Spleen (tissue), 11 donors: ENCODE measurements at regions not wholly inside any gene's neighbourhood (a gene's known extent, or its start where the extent isn't known, plus 50 kb on each side); places are given as distances from the start of the nearest gene placed in this dataset.

Experiments used
- DNase-seq: peaks from one replicate; pipeline ENCODE4 v3.0.0-alpha.2; 2020
- H3K27ac ChIP-seq, 8 donors: fragments of 200-600 bp; sonication (generic) in 7 of 8; 1 replicate in 4 of 8; 2 replicates in 4 of 8; pipeline versions ENCODE4 v1.5.0 to v1.8.0; 2016 to 2021; ENCODE audit warnings: inconsistent platforms in 4 of 8, mild to moderate bottlenecking in 4 of 8, moderate library complexity in 1 of 8
- H3K27me3 ChIP-seq, 7 donors: fragments of 200-600 bp; sonication (generic) in 6 of 7; replicated peaks in 1 of 7; 1 replicate in 4 of 7; 2 replicates in 3 of 7; pipeline versions ENCODE4 v1.5.0 to v1.8.0; 2016 to 2021; ENCODE audit warnings: inconsistent platforms in 3 of 7, mild to moderate bottlenecking in 1 of 7
- H3K36me3 ChIP-seq, 6 donors: fragments of 200-600 bp; sonication (generic) in 5 of 6; 1 replicate in 4 of 6; 2 replicates in 2 of 6; pipeline versions ENCODE4 v1.5.0 to v1.8.0; 2016 to 2021; ENCODE audit warnings: inconsistent platforms in 2 of 6
- H3K4me1 ChIP-seq, 6 donors: fragments of 200-600 bp; sonication (generic) in 5 of 6; 1 replicate in 3 of 6; 2 replicates in 3 of 6; pipeline versions ENCODE4 v1.5.0 to v1.8.0; 2016 to 2021; ENCODE audit warnings: inconsistent platforms in 3 of 6
- H3K4me3 ChIP-seq, 8 donors: fragments of 200-600 bp; sonication (generic) in 7 of 8; 1 replicate in 4 of 8; 2 replicates in 4 of 8; pipeline versions ENCODE4 v1.5.0 to v1.8.0; 2016 to 2021; ENCODE audit warnings: inconsistent platforms in 4 of 8, mild to moderate bottlenecking in 4 of 8, moderate library complexity in 2 of 8
- H3K9me3 ChIP-seq, 8 donors: fragments of 200-600 bp; sonication (generic) in 7 of 8; 1 replicate in 4 of 8; 2 replicates in 4 of 8; pipeline versions ENCODE4 v1.5.0 to v1.8.0; 2016 to 2021; ENCODE audit warnings: inconsistent platforms in 4 of 8
- POLR2A ChIP-seq, 3 donors: fragments of 450-650 bp; IDR thresholded peaks; one replicate each; pipeline ENCODE4 v1.5.1; 2017; ENCODE audit warnings: antibody characterized with exemption in 3 of 3, mild to moderate bottlenecking in 1 of 3
- POLR2AphosphoS5 ChIP-seq, 3 donors: sonication (generic); formaldehyde crosslinking; IDR thresholded peaks; one replicate each; pipeline ENCODE4 v1.5.1; 2017; ENCODE audit warnings: antibody characterized with exemption in 3 of 3
- WGBS, 5 donors: extraction: QIAGEN DNeasy Blood & Tissue Kit in 3 of 5; methylation state at CpG; one replicate each; pipeline versions ENCODE4 v1.1.5 to v1.1.7; 2013 to 2018; 5-methylcytosine and 5-hydroxymethylcytosine counted together
- intact Hi-C: fragments of 100-400 bp; cut with DNase I; formaldehyde crosslinking; loops from one replicate; pipeline ENCODE4 v1.15.0; 2023; ENCODE audit warnings: low total_unique reads
- TF ChIP-seq, protein P1 (sequence below), 11 experiments: fragments of 200-600 bp in 7 of 11; fragments of 450-650 bp in 4 of 11; sonication (generic) in 4 of 11; IDR thresholded peaks in 8 of 11; conservative IDR thresholded peaks in 3 of 11; 1 replicate in 7 of 11; 2 replicates in 4 of 11; pipeline versions ENCODE4 v1.4.0 to v1.8.0; 2016 to 2021; ENCODE audit warnings: antibody characterized with exemption in 11 of 11, inconsistent platforms in 4 of 11, mild to moderate bottlenecking in 1 of 11
- donor health status: healthy with polysubstance abuse.
- donor health status: DM: no; HTN: no; CAD: no; lungs with moderate emphysema.
- donor health status: DM: no; HTN: no; CAD: no.
- donor health status: Bipolar disorder and iron deficiency.
- donor health status: healthy.
- donor health status: DM: no; HTN: no; CAD: no.
- donor health status: DM: yes; HTN: yes; CAD: no.

DNA sequence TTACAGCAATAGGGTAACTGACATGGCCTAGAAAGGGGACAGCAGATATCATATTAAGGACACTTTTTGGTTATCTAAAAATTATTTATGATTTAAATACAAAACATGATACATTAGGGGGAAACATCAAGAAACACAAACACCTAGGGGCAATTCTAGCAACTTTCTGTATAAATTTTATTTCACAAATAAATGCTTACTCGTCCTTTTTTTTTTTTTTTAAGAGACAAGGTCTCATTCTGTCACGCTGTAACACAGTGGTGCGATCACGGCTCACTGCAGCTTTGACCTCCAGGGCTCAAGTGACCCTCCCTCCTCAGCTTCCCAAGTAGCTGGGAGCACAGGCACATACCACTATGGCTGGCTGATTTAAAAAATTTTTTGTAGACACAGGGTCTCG is 151.8 kb upstream of the BCOR start:
- TF ChIP-seq, protein P1, sequence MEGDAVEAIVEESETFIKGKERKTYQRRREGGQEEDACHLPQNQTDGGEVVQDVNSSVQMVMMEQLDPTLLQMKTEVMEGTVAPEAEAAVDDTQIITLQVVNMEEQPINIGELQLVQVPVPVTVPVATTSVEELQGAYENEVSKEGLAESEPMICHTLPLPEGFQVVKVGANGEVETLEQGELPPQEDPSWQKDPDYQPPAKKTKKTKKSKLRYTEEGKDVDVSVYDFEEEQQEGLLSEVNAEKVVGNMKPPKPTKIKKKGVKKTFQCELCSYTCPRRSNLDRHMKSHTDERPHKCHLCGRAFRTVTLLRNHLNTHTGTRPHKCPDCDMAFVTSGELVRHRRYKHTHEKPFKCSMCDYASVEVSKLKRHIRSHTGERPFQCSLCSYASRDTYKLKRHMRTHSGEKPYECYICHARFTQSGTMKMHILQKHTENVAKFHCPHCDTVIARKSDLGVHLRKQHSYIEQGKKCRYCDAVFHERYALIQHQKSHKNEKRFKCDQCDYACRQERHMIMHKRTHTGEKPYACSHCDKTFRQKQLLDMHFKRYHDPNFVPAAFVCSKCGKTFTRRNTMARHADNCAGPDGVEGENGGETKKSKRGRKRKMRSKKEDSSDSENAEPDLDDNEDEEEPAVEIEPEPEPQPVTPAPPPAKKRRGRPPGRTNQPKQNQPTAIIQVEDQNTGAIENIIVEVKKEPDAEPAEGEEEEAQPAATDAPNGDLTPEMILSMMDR (IDR thresholded peaks at IDR 0.05 in 8 of 11, conservative IDR thresholded peaks at IDR 0.05 in 3 of 11), result no peak
- no peak for TF ChIP-seq POLR2AphosphoS5 (IDR thresholded peaks at IDR 0.05)
- TF ChIP-seq POLR2A (IDR thresholded peaks at IDR 0.05), result no peak
- Histone ChIP-seq H3K27me3 (peaks cover 0 to 9% (median 0%) of the 10 kb centered on the region in 7 donors), H3K36me3 (no peaks in the 10 kb centered on the region), H3K27ac (no peak overlapping the region), H3K9me3 (no peaks in the 10 kb centered on the region), H3K4me3 (no peak overlapping the region), H3K4me1 (peaks cover 0 to 12% (median 3%) of the 10 kb centered on the region in 6 donors)
- WGBS, 5 donors, result 76 to 93% (median 90%) methylated on average over 4 to 5 of the region's 5 CpGs
- intact Hi-C loops, result no loop called here
- DNase-seq, result no peak

DNA sequence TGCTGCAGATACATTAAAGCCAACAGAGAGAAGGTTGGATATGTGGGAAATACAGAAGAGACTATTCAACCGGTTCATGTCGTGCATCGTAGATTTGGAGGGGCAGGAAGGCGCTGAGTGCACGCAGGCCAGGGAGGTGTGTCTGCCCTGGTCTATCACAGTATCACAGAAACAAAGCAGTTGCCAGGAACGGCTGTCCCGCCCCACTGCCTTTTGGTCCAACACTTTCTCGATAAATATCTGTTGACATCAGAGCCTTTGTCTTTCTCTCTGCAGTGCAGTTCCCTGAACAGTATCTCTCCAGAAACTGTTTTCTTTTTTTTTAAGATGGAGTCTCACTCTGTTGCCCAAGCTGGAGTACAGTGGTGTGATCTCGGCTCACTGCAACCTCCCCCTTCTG is 151.1 kb upstream of the BCOR start:
- TF ChIP-seq POLR2AphosphoS5 (IDR thresholded peaks at IDR 0.05) (no peak), POLR2A (IDR thresholded peaks at IDR 0.05) (no peak)
- TF ChIP-seq, protein P1 (IDR thresholded peaks at IDR 0.05 in 8 of 11, conservative IDR thresholded peaks at IDR 0.05 in 3 of 11), result no peak
- H3K9me3 ChIP-seq, result no peaks in the 10 kb centered on the region
- peaks cover 0 to 9% (median 0%) of the 10 kb centered on the region in 7 donors for H3K27me3 ChIP-seq
- H3K4me3 ChIP-seq, result no peak overlapping the region
- H3K36me3 ChIP-seq, result no peaks in the 10 kb centered on the region
- no peak overlapping the region for H3K27ac ChIP-seq
- no peak for DNase-seq
- H3K4me1 ChIP-seq, result peaks cover 0 to 12% (median 3%) of the 10 kb centered on the region in 6 donors
- intact Hi-C loops, result no loop called here
- WGBS, 5 donors, result 67 to 84% (median 73%) methylated on average over 9 of the region's 9 CpGs

DNA sequence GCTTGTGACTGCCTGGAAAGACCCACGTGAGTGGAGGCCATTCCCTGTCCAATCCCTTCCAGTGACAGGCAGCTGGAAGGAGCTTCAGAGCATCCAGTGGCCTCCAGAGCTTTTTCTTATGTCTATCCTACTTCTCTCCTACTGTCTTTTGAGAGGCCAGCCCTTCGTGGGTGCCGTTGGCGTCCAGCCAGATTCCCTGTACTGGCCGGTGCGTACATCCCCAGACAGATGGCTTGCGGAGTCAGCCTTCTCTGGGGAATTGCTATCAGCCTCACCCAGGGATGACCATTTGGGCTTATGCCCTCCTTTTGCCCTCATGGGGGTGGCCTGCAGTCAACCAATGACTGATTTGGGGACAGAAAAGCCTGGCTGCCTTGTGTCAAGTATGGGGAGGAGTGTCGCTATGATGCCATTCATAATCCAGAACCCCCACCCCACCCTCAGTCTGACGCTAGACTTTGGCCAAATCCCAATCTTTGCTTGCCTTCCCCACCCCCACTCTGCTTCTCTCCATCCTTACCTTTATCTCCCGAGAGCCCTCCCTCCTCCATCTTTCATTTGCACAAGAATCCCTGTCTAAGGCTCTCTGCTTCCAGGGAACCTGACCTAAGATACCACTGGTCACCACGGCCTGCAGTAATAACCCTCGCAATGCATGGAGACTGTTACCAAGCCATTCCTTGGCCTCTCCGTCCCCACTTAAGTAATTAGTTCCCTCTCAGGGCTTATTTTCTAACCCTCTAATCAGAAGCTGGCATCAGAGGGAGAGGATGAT is 150.3 kb upstream of the BCOR start:
- no peaks in the 10 kb centered on the region for H3K36me3 ChIP-seq
- intact Hi-C loops, result no loop called here
- 78 to 86% (median 83%) methylated on average over 10 to 13 of the region's 13 CpGs for WGBS, 5 donors
- TF ChIP-seq, protein P1 (IDR thresholded peaks at IDR 0.05 in 8 of 11, conservative IDR thresholded peaks at IDR 0.05 in 3 of 11), result no peak
- TF ChIP-seq POLR2A (IDR thresholded peaks at IDR 0.05) (no peak), POLR2AphosphoS5 (IDR thresholded peaks at IDR 0.05) (no peak)
- no peak for DNase-seq
- no peaks in the 10 kb centered on the region for H3K9me3 ChIP-seq
- H3K27me3 ChIP-seq, result peaks cover 0 to 9% (median 0%) of the 10 kb centered on the region in 7 donors
- no peak overlapping the region for H3K4me3 ChIP-seq
- no peak overlapping the region for H3K27ac ChIP-seq
- peaks cover 0 to 12% (median 3%) of the 10 kb centered on the region in 6 donors for H3K4me1 ChIP-seq

DNA sequence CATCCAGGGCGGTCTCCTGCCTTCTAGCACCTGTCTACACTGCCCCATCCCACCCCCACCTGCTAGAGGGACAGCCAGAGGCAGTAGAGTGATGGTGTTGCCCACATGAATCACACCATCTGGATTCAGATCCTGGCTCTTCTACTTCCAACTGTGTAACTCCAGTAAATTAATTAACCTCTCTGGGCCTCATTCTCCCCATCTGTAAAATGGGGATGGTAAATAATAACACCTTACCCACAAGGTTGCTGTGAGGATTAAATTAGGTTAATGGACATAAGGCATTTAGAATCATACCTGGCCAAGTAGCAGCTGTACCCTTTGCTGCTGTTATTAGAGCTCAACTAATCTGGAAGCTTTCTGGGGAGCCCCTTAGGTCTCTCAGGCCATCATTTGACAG is 149.6 kb upstream of the BCOR start:
- H3K4me3 ChIP-seq, result no peak overlapping the region
- TF ChIP-seq, protein P1 (IDR thresholded peaks at IDR 0.05 in 8 of 11, conservative IDR thresholded peaks at IDR 0.05 in 3 of 11), result no peak
- TF ChIP-seq POLR2AphosphoS5 (IDR thresholded peaks at IDR 0.05), result no peak
- peaks cover 0 to 9% (median 0%) of the 10 kb centered on the region in 7 donors for H3K27me3 ChIP-seq
- DNase-seq, result no peak
- H3K9me3 ChIP-seq, result no peaks in the 10 kb centered on the region
- intact Hi-C loops, result no loop called here
- H3K4me1 ChIP-seq, result peaks cover 0 to 12% (median 3%) of the 10 kb centered on the region in 6 donors
- 48 to 94% (median 75%) methylated on average over 1 of the region's 1 CpG for WGBS, 5 donors
- H3K27ac ChIP-seq, result no peak overlapping the region
- no peaks in the 10 kb centered on the region for H3K36me3 ChIP-seq
